WTC11 (cell line): ENCODE measurements at regions not wholly inside any gene's neighbourhood (a gene's known extent, or its start where the extent isn't known, plus 50 kb on each side); places are given as distances from the start of the nearest gene placed in this dataset.

ENCODE experiments used
- ATAC-seq: fragments of 200-7000 bp; cut with Tn5 transposase; 2 replicates; pipeline ENCODE4 v1.10.0; 2021; ENCODE audit warnings: mild to moderate bottlenecking, moderate library complexity
- CTCF ChIA-PET: fragments of 300-600 bp; sonication (Branson Sonifier 250); formaldehyde crosslinking; loops from one replicate; lab custom pipeline; 2021; ENCODE audit warnings: antibody characterized with exemption; lab: Charles Lee
- POLR2A ChIA-PET: fragments of 350-600 bp; sonication (Branson Sonifier 250); formaldehyde crosslinking; loops from one replicate; lab custom pipeline; 2021; ENCODE audit warnings: antibody characterized with exemption; lab: Charles Lee
- DNase-seq: peaks from one replicate; pipeline ENCODE4 v3.0.0; 2021; ENCODE audit warnings: low spot score
- H3K27ac Mint-ChIP-seq: 2 replicates; pipeline ENCODE4 v1.8.0; 2021; ENCODE audit warnings: mixed read lengths
- H3K27me3 Mint-ChIP-seq: 2 replicates; pipeline ENCODE4 v1.8.0; 2021; ENCODE audit warnings: low read depth, mild to moderate bottlenecking, moderate library complexity, mixed read lengths
- H3K36me3 Mint-ChIP-seq: 2 replicates; pipeline ENCODE4 v1.8.0; 2021; ENCODE audit warnings: mixed read lengths
- H3K4me1 Mint-ChIP-seq: 2 replicates; pipeline ENCODE4 v1.8.0; 2022; ENCODE audit warnings: mixed read lengths
- H3K4me3 Mint-ChIP-seq: 2 replicates; pipeline ENCODE4 v1.8.0; 2021; ENCODE audit warnings: mild to moderate bottlenecking, moderate library complexity, mixed read lengths
- H3K9me3 Mint-ChIP-seq: 2 replicates; pipeline ENCODE4 v1.8.0; 2021; ENCODE audit warnings: mixed read lengths
- CDX4 ChIP-seq: fragments of 250-450 bp; sonication (Bioruptor Pico); IDR thresholded peaks from 2 replicates; pipeline ENCODE4 v1.9.0; 2021; ENCODE audit warnings: moderate library complexity, mild to moderate bottlenecking, inconsistent platforms, borderline replicate concordance
- E2F4 ChIP-seq: sonication (generic); formaldehyde crosslinking; IDR thresholded peaks from 2 replicates; pipeline ENCODE4 v1.8.1; 2022; ENCODE audit warnings: low read depth, mild to moderate bottlenecking, moderate library complexity, missing genetic modification reagents, borderline replicate concordance
- E2F5 ChIP-seq: sonication (generic); formaldehyde crosslinking; IDR thresholded peaks from 2 replicates; pipeline ENCODE4 v1.8.1; 2022; ENCODE audit warnings: mild to moderate bottlenecking, moderate library complexity, missing genetic modification reagents
- ESRRA ChIP-seq: sonication (generic); formaldehyde crosslinking; IDR thresholded peaks from 2 replicates; pipeline ENCODE4 v1.8.1; 2022; ENCODE audit warnings: mild to moderate bottlenecking, missing genetic modification reagents, borderline replicate concordance
- ETV6 ChIP-seq: sonication (generic); formaldehyde crosslinking; IDR thresholded peaks from 2 replicates; pipeline ENCODE4 v1.8.1; 2022; ENCODE audit warnings: mild to moderate bottlenecking, missing genetic modification reagents
- HMGA2 ChIP-seq: fragments of 250-450 bp; sonication (Bioruptor Pico); IDR thresholded peaks from 2 replicates; pipeline ENCODE4 v1.4.0; 2021; ENCODE audit warnings: mild to moderate bottlenecking, moderate library complexity
- IRF2 ChIP-seq: sonication (generic); formaldehyde crosslinking; IDR thresholded peaks from 2 replicates; pipeline ENCODE4 v1.8.0; 2022; ENCODE audit warnings: low read depth, missing genetic modification reagents, borderline replicate concordance
- NFE2L1 ChIP-seq: sonication (generic); formaldehyde crosslinking; IDR thresholded peaks from 2 replicates; pipeline ENCODE4 v1.8.1; 2023; ENCODE audit warnings: missing genetic modification reagents
- PRDM15 ChIP-seq: sonication (generic); formaldehyde crosslinking; IDR thresholded peaks from 2 replicates; pipeline ENCODE4 v1.8.0; 2022; ENCODE audit warnings: missing genetic modification reagents
- SMAD3 ChIP-seq: sonication (generic); formaldehyde crosslinking; IDR thresholded peaks from 2 replicates; pipeline ENCODE4 v1.8.0; 2022; ENCODE audit warnings: missing genetic modification reagents, mild to moderate bottlenecking, borderline replicate concordance
- TCF7 ChIP-seq: sonication (generic); formaldehyde crosslinking; IDR thresholded peaks from 2 replicates; pipeline ENCODE4 v1.8.0; 2022; ENCODE audit warnings: mild to moderate bottlenecking, low read depth, missing genetic modification reagents, moderate library complexity
- ZBTB21 ChIP-seq: sonication (generic); formaldehyde crosslinking; IDR thresholded peaks from 2 replicates; pipeline ENCODE4 v1.8.1; 2023; ENCODE audit warnings: mild to moderate bottlenecking, missing genetic modification reagents, borderline replicate concordance
- ZNF138 ChIP-seq: sonication (generic); formaldehyde crosslinking; conservative IDR thresholded peaks from 2 replicates; pipeline ENCODE4 v1.8.1; 2022; ENCODE audit warnings: mild to moderate bottlenecking, moderate library complexity, missing genetic modification reagents
- ZNF281 ChIP-seq: sonication (generic); formaldehyde crosslinking; IDR thresholded peaks from 2 replicates; pipeline ENCODE4 v1.8.0; 2023; ENCODE audit warnings: mild to moderate bottlenecking, missing genetic modification reagents
- ZSCAN18 ChIP-seq: fragments of 250-450 bp; sonication (Bioruptor Pico); IDR thresholded peaks from 2 replicates; pipeline ENCODE4 v2.1.2; 2022; ENCODE audit warnings: mild to moderate bottlenecking, moderate library complexity
- TF ChIP-seq, protein P1 (sequence below): sonication (generic); formaldehyde crosslinking; IDR thresholded peaks from 2 replicates; pipeline ENCODE4 v1.8.1; 2022; ENCODE audit warnings: low read depth, missing genetic modification reagents, borderline replicate concordance
- TF ChIP-seq, protein P2 (sequence below): sonication (generic); formaldehyde crosslinking; IDR thresholded peaks from 2 replicates; pipeline ENCODE4 v1.8.1; 2023; ENCODE audit warnings: mild to moderate bottlenecking, missing genetic modification reagents, moderate library complexity
- TF ChIP-seq, protein P3 (sequence below): sonication (generic); formaldehyde crosslinking; IDR thresholded peaks from 2 replicates; pipeline ENCODE4 v1.8.0; 2022; ENCODE audit warnings: mild to moderate bottlenecking, missing genetic modification reagents

DNA sequence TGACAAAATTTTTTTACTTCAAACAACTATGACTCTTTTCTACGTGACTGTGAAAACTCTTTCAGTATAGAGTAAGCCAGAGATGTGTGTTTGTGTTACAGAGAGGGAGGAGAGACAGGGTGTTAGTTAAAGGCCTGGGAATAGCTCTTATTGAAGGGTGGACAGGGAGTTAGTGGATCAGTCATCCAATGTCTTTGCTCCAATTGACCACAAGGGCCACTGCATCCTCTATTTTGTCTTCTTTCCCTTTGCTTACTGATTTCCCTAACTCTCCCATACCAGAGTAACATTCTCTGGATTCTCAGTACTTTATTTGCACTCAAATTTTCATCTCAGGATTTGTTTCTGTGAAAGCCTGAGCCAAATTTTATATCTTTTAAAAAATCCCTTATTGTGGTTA is 920.3 kb downstream of the CDH18 start:
- ATAC-seq = peak; percentile 62
- Mint-ChIP-seq H3K36me3 (no peaks in the 10 kb centered on the region), H3K4me3 (no peak overlapping the region), H3K27me3 (no peaks in the 10 kb centered on the region), H3K9me3 (no peaks in the 10 kb centered on the region), H3K4me1 (peaks cover 10% of the 10 kb centered on the region), H3K27ac (no peak overlapping the region)
- POLR2A ChIA-PET = interaction anchor here (0.6 kb wide), 1 partner anchor 10 kb away, joined by 6 read pairs; no protein-coding TSS in a partner anchor
- TF ChIP-seq IRF2 (CRISPR knock-in tag) (no peak), ETV6 (CRISPR knock-in tag) (no peak), CDX4 (no peak), ZBTB21 (CRISPR knock-in tag) (no peak), TCF7 (CRISPR knock-in tag) (no peak), ZNF138 (CRISPR knock-in tag) (no peak), ZSCAN18 (no peak), PRDM15 (CRISPR knock-in tag) (no peak), E2F5 (no peak), HMGA2 (CRISPR knock-in tag) (no peak), ZNF281 (CRISPR knock-in tag) (no peak), ESRRA (no peak), E2F4 (CRISPR knock-in tag) (no peak), SMAD3 (CRISPR knock-in tag) (no peak), NFE2L1 (CRISPR knock-in tag) (no peak)
- TF ChIP-seq, protein P1, sequence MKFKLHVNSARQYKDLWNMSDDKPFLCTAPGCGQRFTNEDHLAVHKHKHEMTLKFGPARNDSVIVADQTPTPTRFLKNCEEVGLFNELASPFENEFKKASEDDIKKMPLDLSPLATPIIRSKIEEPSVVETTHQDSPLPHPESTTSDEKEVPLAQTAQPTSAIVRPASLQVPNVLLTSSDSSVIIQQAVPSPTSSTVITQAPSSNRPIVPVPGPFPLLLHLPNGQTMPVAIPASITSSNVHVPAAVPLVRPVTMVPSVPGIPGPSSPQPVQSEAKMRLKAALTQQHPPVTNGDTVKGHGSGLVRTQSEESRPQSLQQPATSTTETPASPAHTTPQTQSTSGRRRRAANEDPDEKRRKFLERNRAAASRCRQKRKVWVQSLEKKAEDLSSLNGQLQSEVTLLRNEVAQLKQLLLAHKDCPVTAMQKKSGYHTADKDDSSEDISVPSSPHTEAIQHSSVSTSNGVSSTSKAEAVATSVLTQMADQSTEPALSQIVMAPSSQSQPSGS (CRISPR knock-in tag) = no peak
- TF ChIP-seq, protein P2, sequence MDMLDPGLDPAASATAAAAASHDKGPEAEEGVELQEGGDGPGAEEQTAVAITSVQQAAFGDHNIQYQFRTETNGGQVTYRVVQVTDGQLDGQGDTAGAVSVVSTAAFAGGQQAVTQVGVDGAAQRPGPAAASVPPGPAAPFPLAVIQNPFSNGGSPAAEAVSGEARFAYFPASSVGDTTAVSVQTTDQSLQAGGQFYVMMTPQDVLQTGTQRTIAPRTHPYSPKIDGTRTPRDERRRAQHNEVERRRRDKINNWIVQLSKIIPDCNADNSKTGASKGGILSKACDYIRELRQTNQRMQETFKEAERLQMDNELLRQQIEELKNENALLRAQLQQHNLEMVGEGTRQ = no peak
- TF ChIP-seq, protein P3, sequence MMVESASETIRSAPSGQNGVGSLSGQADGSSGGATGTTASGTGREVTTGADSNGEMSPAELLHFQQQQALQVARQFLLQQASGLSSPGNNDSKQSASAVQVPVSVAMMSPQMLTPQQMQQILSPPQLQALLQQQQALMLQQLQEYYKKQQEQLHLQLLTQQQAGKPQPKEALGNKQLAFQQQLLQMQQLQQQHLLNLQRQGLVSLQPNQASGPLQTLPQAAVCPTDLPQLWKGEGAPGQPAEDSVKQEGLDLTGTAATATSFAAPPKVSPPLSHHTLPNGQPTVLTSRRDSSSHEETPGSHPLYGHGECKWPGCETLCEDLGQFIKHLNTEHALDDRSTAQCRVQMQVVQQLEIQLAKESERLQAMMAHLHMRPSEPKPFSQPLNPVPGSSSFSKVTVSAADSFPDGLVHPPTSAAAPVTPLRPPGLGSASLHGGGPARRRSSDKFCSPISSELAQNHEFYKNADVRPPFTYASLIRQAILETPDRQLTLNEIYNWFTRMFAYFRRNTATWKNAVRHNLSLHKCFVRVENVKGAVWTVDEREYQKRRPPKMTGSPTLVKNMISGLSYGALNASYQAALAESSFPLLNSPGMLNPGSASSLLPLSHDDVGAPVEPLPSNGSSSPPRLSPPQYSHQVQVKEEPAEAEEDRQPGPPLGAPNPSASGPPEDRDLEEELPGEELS (CRISPR knock-in tag) = no peak
- DNase-seq = no peak
- CTCF ChIA-PET = no interaction called here
